ENCODE measurements at regions not wholly inside any gene's neighbourhood (a gene's known extent, or its start where the extent isn't known, plus 50 kb on each side); places are given as distances from the start of the nearest gene placed in this dataset.

GRCh38 chr17:33381201-33381600, 88.1 kb upstream of the ASIC2 start:
- Histone ChIP-seq H3K4me1 (peaks cover 0 to 4% (median 0%) of the 10 kb centered on the region in 4 donors), H3K9me3 (no peaks in the 10 kb centered on the region), H3K36me3 (no peaks in the 10 kb centered on the region), H3K27me3 (no peaks in the 10 kb centered on the region), H3K27ac (no peak overlapping the region), H3K4me3 (no peak overlapping the region)
- in situ Hi-C loops (cut with MboI; ENCODE audit: low pct_ligation_motif_present in 1 of 4, low pct_unique_long_range_greater_than_20kb in 1 of 4, low sequenced_read_pairs in 3 of 4) (no loop called here), intact Hi-C loops (cut with DNase I; ENCODE audit: low total_unique reads) (loop anchor here (10.0 kb wide), 1 partner anchor 346 kb away; no protein-coding TSS in a partner anchor)
- WGBS, 2 donors (ENCODE audit: low coverage in 1 of 2) = 50 to 66% methylated on average over 2 to 6 of the region's 6 CpGs
- DNase-seq = no peak
- no peak for TF ChIP-seq POLR2A (IDR thresholded peaks at IDR 0.05)
- TF ChIP-seq EP300 (IDR thresholded peaks at IDR 0.05; ENCODE audit: low read depth) = no peak
- TF ChIP-seq POLR2AphosphoS5 (IDR thresholded peaks at IDR 0.05) = no peak
- no peak for TF ChIP-seq CTCF (IDR thresholded peaks at IDR 0.05)

GRCh38 chr17:33383488-33384023, 90.5 kb upstream of the ASIC2 start:
- H3K27ac ChIP-seq = no peak overlapping the region
- intact Hi-C loops (cut with DNase I; ENCODE audit: low total_unique reads) = loop anchor here (10.0 kb wide), 1 partner anchor 349 kb away; no protein-coding TSS in a partner anchor

GRCh38 chr17:33385133-33385532, 92.0 kb upstream of the ASIC2 start:
- intact Hi-C loops (cut with DNase I; ENCODE audit: low total_unique reads) (loop anchor here (10.0 kb wide), 1 partner anchor 350 kb away; no protein-coding TSS in a partner anchor), in situ Hi-C loops (cut with MboI; ENCODE audit: low pct_ligation_motif_present in 1 of 4, low pct_unique_long_range_greater_than_20kb in 1 of 4, low sequenced_read_pairs in 3 of 4) (no loop called here)
- Histone ChIP-seq H3K27me3 (peaks cover 9% of the 10 kb centered on the region), H3K4me1 (no peaks in the 10 kb centered on the region), H3K4me3 (no peak overlapping the region), H3K36me3 (no peaks in the 10 kb centered on the region), H3K9me3 (no peaks in the 10 kb centered on the region), H3K27ac (no peak overlapping the region)
- no peak for DNase-seq
- 44 to 53% methylated on average over 4 of the region's 4 CpGs for WGBS, 2 donors (ENCODE audit: low coverage in 1 of 2)
- no peak for TF ChIP-seq CTCF (IDR thresholded peaks at IDR 0.05)
- TF ChIP-seq POLR2AphosphoS5 (IDR thresholded peaks at IDR 0.05) = no peak
- TF ChIP-seq EP300 (IDR thresholded peaks at IDR 0.05; ENCODE audit: low read depth) = no peak

More at GRCh38 chr17:33383488-33384023, 90.5 kb upstream of the ASIC2 start:
- 57 to 60% methylated on average over 3 of the region's 3 CpGs for WGBS, 2 donors (ENCODE audit: low coverage in 1 of 2)
- no peaks in the 10 kb centered on the region for H3K9me3 ChIP-seq
- TF ChIP-seq POLR2A (IDR thresholded peaks at IDR 0.05) (no peak), EP300 (IDR thresholded peaks at IDR 0.05; ENCODE audit: low read depth) (no peak), CTCF (IDR thresholded peaks at IDR 0.05) (no peak), POLR2AphosphoS5 (IDR thresholded peaks at IDR 0.05) (no peak)
- DNase-seq = no peak
- in situ Hi-C loops (cut with MboI; ENCODE audit: low pct_ligation_motif_present in 1 of 4, low pct_unique_long_range_greater_than_20kb in 1 of 4, low sequenced_read_pairs in 3 of 4) = no loop called here
- peaks cover 9% of the 10 kb centered on the region for H3K27me3 ChIP-seq
- H3K4me3 ChIP-seq = no peak overlapping the region
- no peaks in the 10 kb centered on the region for H3K4me1 ChIP-seq
- H3K36me3 ChIP-seq = no peaks in the 10 kb centered on the region

- Histone ChIP-seq H3K4me3 (no peak overlapping the region), H3K9me3 (no peaks in the 10 kb centered on the region), H3K27ac (no peak overlapping the region), H3K36me3 (no peaks in the 10 kb centered on the region), H3K27me3 (peaks cover 9% of the 10 kb centered on the region), H3K4me1 (no peaks in the 10 kb centered on the region)
- in situ Hi-C loops (cut with MboI; ENCODE audit: low pct_ligation_motif_present in 1 of 4, low pct_unique_long_range_greater_than_20kb in 1 of 4, low sequenced_read_pairs in 3 of 4) = no loop called here
- intact Hi-C loops (cut with DNase I; ENCODE audit: low total_unique reads) = loop anchor here (10.0 kb wide), 1 partner anchor 351 kb away; no protein-coding TSS in a partner anchor
- TF ChIP-seq POLR2A (IDR thresholded peaks at IDR 0.05) (no peak), POLR2AphosphoS5 (IDR thresholded peaks at IDR 0.05) (no peak), CTCF (IDR thresholded peaks at IDR 0.05) (no peak), EP300 (IDR thresholded peaks at IDR 0.05; ENCODE audit: low read depth) (no peak)
- no peak for DNase-seq
- 58 to 60% methylated on average over 3 of the region's 3 CpGs for WGBS, 2 donors (ENCODE audit: low coverage in 1 of 2)
These were observed 92.6 kb upstream of the ASIC2 start for GRCh38 chr17:33385713-33386112.

Data from transverse colon (tissue), 4 donors.